Thoracic aorta (tissue), 2 donors: ENCODE measurements at regions not wholly inside any gene's neighbourhood (a gene's known extent, or its start where the extent isn't known, plus 50 kb on each side); places are given as distances from the start of the nearest gene placed in this dataset.

Source experiments
- ATAC-seq: fragments of 150-250 bp; one replicate; pipeline ENCODE4 v1.8.0; 2017; ENCODE audit warnings: low read depth; ENCODE audit not compliant: insufficient number of reproducible peaks, low FRiP score
- DNase-seq: peaks from one replicate; pipeline ENCODE4 v3.0.0-alpha.2; 2020; ENCODE audit warnings: low spot score
- H3K27ac ChIP-seq, 2 donors: fragments of 200-600 bp; sonication (generic); 1 replicate in 1 of 2; 2 replicates in 1 of 2; pipeline ENCODE4 v1.5.1; 2016; ENCODE audit warnings: mild to moderate bottlenecking in 2 of 2, moderate library complexity in 2 of 2
- H3K27me3 ChIP-seq: fragments of 200-600 bp; sonication (generic); replicated peaks from 2 replicates; pipeline ENCODE4 v1.6.0; 2016; ENCODE audit warnings: mild to moderate bottlenecking; ENCODE audit not compliant: insufficient read depth
- H3K36me3 ChIP-seq: fragments of 200-600 bp; sonication (generic); one replicate; pipeline ENCODE4 v1.5.1; 2016
- H3K4me1 ChIP-seq, 2 donors: fragments of 200-600 bp; sonication (generic); 1 replicate in 1 of 2; 2 replicates in 1 of 2; pipeline versions ENCODE4 v1.5.1 to v1.6.0; 2016; ENCODE audit warnings: low read depth in 2 of 2, mild to moderate bottlenecking in 1 of 2; ENCODE audit not compliant: control insufficient read depth in 1 of 2
- H3K4me3 ChIP-seq: fragments of 200-600 bp; sonication (generic); 2 replicates; pipeline ENCODE4 v1.5.1; 2016; ENCODE audit warnings: mild to moderate bottlenecking
- H3K9me3 ChIP-seq: fragments of 200-600 bp; sonication (generic); 2 replicates; pipeline ENCODE4 v1.5.1; 2016
- TF ChIP-seq, protein P1 (sequence below): fragments of 200-600 bp; sonication (generic); IDR thresholded peaks from one replicate; pipeline ENCODE4 v1.5.1; 2019; ENCODE audit warnings: antibody characterized with exemption

DNA sequence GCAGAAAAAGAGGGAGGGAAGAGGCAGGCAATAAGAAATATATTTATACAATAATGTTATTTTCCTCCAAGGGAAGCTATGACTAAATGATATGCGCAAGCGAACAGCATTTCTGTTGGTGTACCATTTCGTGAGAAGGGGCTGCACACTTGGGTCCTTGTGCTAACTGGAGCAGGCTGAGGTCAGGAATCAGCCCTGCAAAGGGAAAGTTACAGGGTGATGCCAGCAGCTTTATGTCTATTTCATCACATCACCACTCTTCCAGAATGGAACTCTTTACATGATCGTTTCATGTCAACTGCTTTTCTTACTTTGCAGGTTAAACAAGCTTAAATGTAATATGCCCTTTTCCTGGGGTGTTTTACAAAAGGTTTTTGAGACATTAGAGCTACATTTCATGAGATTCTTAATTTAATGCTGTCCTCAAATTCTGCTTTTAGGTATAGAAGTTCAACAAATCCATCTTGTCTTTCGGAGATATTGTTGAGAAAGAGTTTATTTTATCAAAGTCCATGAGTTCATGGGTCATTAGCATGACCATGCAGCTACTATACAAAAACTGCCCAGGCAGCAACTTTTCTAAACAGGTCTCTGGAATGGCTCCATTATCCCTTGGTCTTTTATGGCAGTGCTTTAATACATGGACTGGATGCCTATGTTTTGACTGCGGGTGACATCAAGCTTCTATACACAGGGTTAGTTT, 443.8 kb downstream of the TENT5A start:
- TF ChIP-seq, protein P1, sequence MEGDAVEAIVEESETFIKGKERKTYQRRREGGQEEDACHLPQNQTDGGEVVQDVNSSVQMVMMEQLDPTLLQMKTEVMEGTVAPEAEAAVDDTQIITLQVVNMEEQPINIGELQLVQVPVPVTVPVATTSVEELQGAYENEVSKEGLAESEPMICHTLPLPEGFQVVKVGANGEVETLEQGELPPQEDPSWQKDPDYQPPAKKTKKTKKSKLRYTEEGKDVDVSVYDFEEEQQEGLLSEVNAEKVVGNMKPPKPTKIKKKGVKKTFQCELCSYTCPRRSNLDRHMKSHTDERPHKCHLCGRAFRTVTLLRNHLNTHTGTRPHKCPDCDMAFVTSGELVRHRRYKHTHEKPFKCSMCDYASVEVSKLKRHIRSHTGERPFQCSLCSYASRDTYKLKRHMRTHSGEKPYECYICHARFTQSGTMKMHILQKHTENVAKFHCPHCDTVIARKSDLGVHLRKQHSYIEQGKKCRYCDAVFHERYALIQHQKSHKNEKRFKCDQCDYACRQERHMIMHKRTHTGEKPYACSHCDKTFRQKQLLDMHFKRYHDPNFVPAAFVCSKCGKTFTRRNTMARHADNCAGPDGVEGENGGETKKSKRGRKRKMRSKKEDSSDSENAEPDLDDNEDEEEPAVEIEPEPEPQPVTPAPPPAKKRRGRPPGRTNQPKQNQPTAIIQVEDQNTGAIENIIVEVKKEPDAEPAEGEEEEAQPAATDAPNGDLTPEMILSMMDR: no peak
- ATAC-seq (no peak), DNase-seq (no peak)
- Histone ChIP-seq H3K36me3 (no peaks in the 10 kb centered on the region), H3K27me3 (no peaks in the 10 kb centered on the region), H3K4me1 (peaks cover 0 to 9% of the 10 kb centered on the region in 2 donors), H3K27ac (no peak overlapping the region), H3K4me3 (no peak overlapping the region), H3K9me3 (peaks cover 2% of the 10 kb centered on the region)

DNA sequence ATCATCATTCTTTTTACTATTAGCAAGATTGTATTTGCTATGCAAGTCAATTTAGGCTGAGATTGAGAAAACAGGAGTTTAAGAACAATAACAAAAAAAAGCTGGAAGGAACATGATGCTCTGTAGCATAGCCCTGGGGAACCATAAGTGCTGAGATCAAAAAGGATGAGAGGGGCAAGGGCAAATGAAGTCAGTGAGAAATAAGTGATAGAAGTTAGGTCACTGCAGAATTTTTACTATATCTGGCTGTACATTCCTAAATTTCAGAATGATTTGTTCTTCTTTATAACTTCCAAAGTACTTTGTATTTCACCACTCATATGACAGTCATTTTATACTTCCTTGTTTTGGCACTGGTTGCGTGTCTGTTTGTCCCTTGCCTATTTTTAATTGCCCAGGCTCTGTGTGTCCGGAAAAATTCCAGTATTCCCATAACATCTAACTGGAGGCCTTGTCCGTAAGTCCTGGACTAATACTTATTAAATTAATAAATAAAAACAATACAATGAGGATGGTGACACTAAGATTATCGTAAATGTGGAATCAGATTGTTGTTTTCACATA, 444.7 kb downstream of the TENT5A start:
- TF ChIP-seq, protein P1: no peak
- H3K4me1 ChIP-seq: peaks cover 0 to 9% of the 10 kb centered on the region in 2 donors
- H3K4me3 ChIP-seq: no peak overlapping the region
- H3K9me3 ChIP-seq: no peaks in the 10 kb centered on the region
- ATAC-seq (no peak), DNase-seq (no peak)
- H3K27me3 ChIP-seq: no peaks in the 10 kb centered on the region
- H3K27ac ChIP-seq: no peak overlapping the region
- no peaks in the 10 kb centered on the region for H3K36me3 ChIP-seq

DNA sequence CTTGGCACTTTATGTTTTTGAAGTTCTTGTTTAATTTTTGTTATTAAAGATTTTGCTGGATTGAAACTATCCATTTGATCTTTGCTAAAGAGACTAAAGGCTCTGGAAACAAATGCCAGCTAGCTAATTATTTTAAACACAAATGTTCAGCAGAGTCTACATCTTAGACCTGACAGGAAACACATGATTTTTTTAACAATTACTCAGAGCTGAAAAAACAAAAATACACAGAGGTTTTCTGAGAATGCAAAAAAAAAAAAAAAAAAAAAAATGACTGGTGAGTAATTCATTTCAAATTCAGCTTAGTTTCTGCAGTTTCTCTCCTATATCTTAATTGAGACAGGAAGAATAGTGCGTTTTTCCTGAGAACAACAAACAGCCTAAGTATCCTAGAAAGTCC, 448.0 kb downstream of the TENT5A start:
- Histone ChIP-seq H3K4me1 (peaks cover 0 to 9% of the 10 kb centered on the region in 2 donors), H3K27ac (no peak overlapping the region), H3K4me3 (no peak overlapping the region), H3K27me3 (no peaks in the 10 kb centered on the region), H3K9me3 (no peaks in the 10 kb centered on the region), H3K36me3 (no peaks in the 10 kb centered on the region)
- TF ChIP-seq, protein P1: no peak
- no peak for DNase-seq
- ATAC-seq: no peak

DNA sequence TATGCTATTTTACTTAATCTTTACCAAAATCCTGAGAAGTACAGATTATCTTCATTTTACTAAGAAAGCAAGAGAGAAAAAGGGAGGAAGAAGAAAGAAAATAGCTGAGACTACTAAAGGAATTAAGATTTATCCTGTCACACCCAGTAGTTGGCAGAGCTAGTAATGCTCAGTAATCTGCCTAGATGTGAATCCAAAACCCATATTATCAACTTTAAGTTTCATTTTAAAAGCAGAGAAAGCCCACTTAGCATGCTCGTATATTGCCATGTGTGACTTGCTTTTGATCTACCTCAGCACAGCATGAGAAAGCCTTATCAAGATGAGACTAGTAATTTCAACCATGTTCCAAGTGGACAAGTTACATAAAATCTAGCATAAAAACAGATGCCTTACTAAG, 451.5 kb downstream of the TENT5A start:
- H3K4me3 ChIP-seq: no peak overlapping the region
- no peak for DNase-seq
- H3K36me3 ChIP-seq: no peaks in the 10 kb centered on the region
- H3K4me1 ChIP-seq: peaks cover 0 to 9% of the 10 kb centered on the region in 2 donors
- ATAC-seq: no peak
- H3K27me3 ChIP-seq: no peaks in the 10 kb centered on the region
- TF ChIP-seq, protein P1: no peak
- H3K9me3 ChIP-seq: no peaks in the 10 kb centered on the region
- H3K27ac ChIP-seq: no peak overlapping the region

DNA sequence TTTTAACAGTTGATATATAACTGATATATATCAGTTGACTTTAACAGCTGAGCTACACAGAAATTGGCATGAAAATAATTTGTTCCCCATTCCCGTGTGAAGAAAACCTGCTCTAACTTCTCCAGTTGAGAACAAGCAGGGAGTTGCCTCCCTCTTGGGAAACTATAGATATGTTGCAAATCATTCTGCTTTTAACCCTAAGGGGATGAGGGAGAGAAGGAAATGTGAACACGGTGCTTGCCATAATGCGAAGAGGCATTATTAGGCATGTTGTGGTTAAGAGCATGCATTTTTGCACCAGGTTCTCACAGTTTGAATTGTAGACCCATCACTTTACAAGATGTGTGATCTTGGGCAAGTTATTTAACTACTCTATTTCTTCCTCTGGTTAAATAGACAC, 453.7 kb downstream of the TENT5A start:
- Histone ChIP-seq H3K4me1 (no peaks in the 10 kb centered on the region), H3K9me3 (no peaks in the 10 kb centered on the region), H3K27ac (no peak overlapping the region), H3K36me3 (no peaks in the 10 kb centered on the region), H3K27me3 (no peaks in the 10 kb centered on the region), H3K4me3 (no peak overlapping the region)
- TF ChIP-seq, protein P1: no peak
- ATAC-seq (no peak), DNase-seq (no peak)
